ENCODE measurements at regions not wholly inside any gene's neighbourhood (a gene's known extent, or its start where the extent isn't known, plus 50 kb on each side); places are given as distances from the start of the nearest gene placed in this dataset.

GRCh38 chr10:130557181-130557845, 421.1 kb downstream of the GLRX3 start:
- peaks cover 0 to 4% (median 0%) of the 10 kb centered on the region in 4 donors for H3K9me3 ChIP-seq
- WGBS, 2 donors = 64 to 78% methylated on average over 8 of the region's 8 CpGs
- no peak overlapping the region for H3K27ac ChIP-seq
- no peaks in the 10 kb centered on the region for H3K4me1 ChIP-seq
- H3K36me3 ChIP-seq = no peaks in the 10 kb centered on the region
- no peak for DNase-seq (ENCODE audit: low spot score in 2 of 2)
- TF ChIP-seq CTCF (IDR thresholded peaks at IDR 0.05) = no peak
- no peak for TF ChIP-seq POLR2A (IDR thresholded peaks at IDR 0.05)
- no peak for TF ChIP-seq EP300 (IDR thresholded peaks at IDR 0.05)
- H3K27me3 ChIP-seq = no peaks in the 10 kb centered on the region
- no peak overlapping the region for H3K4me3 ChIP-seq

- WGBS, 2 donors = 49 to 55% methylated on average over 11 of the region's 11 CpGs
- DNase-seq (ENCODE audit: low spot score in 2 of 2) = no peak
- H3K27ac ChIP-seq = no peak overlapping the region
Measured at GRCh38 chr10:130558746-130559546, 422.8 kb downstream of the GLRX3 start.

GRCh38 chr10:130559547-130559880, 423.3 kb downstream of the GLRX3 start:
- Histone ChIP-seq H3K27me3 (no peaks in the 10 kb centered on the region), H3K9me3 (peaks cover 0 to 4% (median 0%) of the 10 kb centered on the region in 4 donors), H3K4me3 (no peak overlapping the region), H3K4me1 (no peaks in the 10 kb centered on the region), H3K36me3 (no peaks in the 10 kb centered on the region), H3K27ac (no peak overlapping the region)
- no peak for DNase-seq (ENCODE audit: low spot score in 2 of 2)
- WGBS, 2 donors = 57 to 63% methylated on average over 5 to 6 of the region's 6 CpGs
- TF ChIP-seq EP300 (IDR thresholded peaks at IDR 0.05) = no peak
- TF ChIP-seq CTCF (IDR thresholded peaks at IDR 0.05) = no peak
- no peak for TF ChIP-seq POLR2A (IDR thresholded peaks at IDR 0.05)

More at GRCh38 chr10:130558746-130559546, 422.8 kb downstream of the GLRX3 start:
- H3K4me1 ChIP-seq = no peaks in the 10 kb centered on the region
- TF ChIP-seq POLR2A (IDR thresholded peaks at IDR 0.05) (no peak), EP300 (IDR thresholded peaks at IDR 0.05) (no peak), CTCF (IDR thresholded peaks at IDR 0.05) (no peak)
- H3K9me3 ChIP-seq = peaks cover 0 to 4% (median 0%) of the 10 kb centered on the region in 4 donors
- no peaks in the 10 kb centered on the region for H3K27me3 ChIP-seq
- H3K36me3 ChIP-seq = no peaks in the 10 kb centered on the region
- no peak overlapping the region for H3K4me3 ChIP-seq

- H3K4me3 ChIP-seq = no peak overlapping the region
- no peaks in the 10 kb centered on the region for H3K27me3 ChIP-seq
- H3K36me3 ChIP-seq = no peaks in the 10 kb centered on the region
- H3K27ac ChIP-seq = no peak overlapping the region
- TF ChIP-seq POLR2A (IDR thresholded peaks at IDR 0.05) (no peak), EP300 (IDR thresholded peaks at IDR 0.05) (no peak), CTCF (IDR thresholded peaks at IDR 0.05) (no peak)
- WGBS, 2 donors = 80 to 81% methylated on average over 12 of the region's 12 CpGs
- H3K9me3 ChIP-seq = peaks cover 0 to 4% (median 0%) of the 10 kb centered on the region in 4 donors
- DNase-seq (ENCODE audit: low spot score in 2 of 2) = no peak
- H3K4me1 ChIP-seq = no peaks in the 10 kb centered on the region
Measured at GRCh38 chr10:130560116-130560515, 423.9 kb downstream of the GLRX3 start.

- DNase-seq (ENCODE audit: low spot score in 2 of 2) = no peak
- 85 to 90% methylated on average over 6 to 8 of the region's 8 CpGs for WGBS, 2 donors
- H3K27me3 ChIP-seq = no peaks in the 10 kb centered on the region
- no peaks in the 10 kb centered on the region for H3K4me1 ChIP-seq
- TF ChIP-seq CTCF (IDR thresholded peaks at IDR 0.05) = no peak
- no peak for TF ChIP-seq POLR2A (IDR thresholded peaks at IDR 0.05)
- no peak for TF ChIP-seq EP300 (IDR thresholded peaks at IDR 0.05)
- H3K27ac ChIP-seq = no peak overlapping the region
- peaks cover 0 to 4% (median 0%) of the 10 kb centered on the region in 4 donors for H3K9me3 ChIP-seq
- no peaks in the 10 kb centered on the region for H3K36me3 ChIP-seq
- H3K4me3 ChIP-seq = no peak overlapping the region
Measured at GRCh38 chr10:130560573-130560972, 424.4 kb downstream of the GLRX3 start.
